ENCODE measurements at regions not wholly inside any gene's neighbourhood (a gene's known extent, or its start where the extent isn't known, plus 50 kb on each side); places are given as distances from the start of the nearest gene placed in this dataset.

- TF ChIP-seq, protein P1, sequence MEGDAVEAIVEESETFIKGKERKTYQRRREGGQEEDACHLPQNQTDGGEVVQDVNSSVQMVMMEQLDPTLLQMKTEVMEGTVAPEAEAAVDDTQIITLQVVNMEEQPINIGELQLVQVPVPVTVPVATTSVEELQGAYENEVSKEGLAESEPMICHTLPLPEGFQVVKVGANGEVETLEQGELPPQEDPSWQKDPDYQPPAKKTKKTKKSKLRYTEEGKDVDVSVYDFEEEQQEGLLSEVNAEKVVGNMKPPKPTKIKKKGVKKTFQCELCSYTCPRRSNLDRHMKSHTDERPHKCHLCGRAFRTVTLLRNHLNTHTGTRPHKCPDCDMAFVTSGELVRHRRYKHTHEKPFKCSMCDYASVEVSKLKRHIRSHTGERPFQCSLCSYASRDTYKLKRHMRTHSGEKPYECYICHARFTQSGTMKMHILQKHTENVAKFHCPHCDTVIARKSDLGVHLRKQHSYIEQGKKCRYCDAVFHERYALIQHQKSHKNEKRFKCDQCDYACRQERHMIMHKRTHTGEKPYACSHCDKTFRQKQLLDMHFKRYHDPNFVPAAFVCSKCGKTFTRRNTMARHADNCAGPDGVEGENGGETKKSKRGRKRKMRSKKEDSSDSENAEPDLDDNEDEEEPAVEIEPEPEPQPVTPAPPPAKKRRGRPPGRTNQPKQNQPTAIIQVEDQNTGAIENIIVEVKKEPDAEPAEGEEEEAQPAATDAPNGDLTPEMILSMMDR (IDR thresholded peaks at IDR 0.05), result no peak
- no peak for TF ChIP-seq POLR2A (IDR thresholded peaks at IDR 0.05)
Measured at GRCh38 chr16:64422259-64422658, 699.6 kb downstream of the CDH11 start.
